Sigmoid colon (tissue), 6 donors: ENCODE measurements at regions not wholly inside any gene's neighbourhood (a gene's known extent, or its start where the extent isn't known, plus 50 kb on each side); places are given as distances from the start of the nearest gene placed in this dataset.

Experiments
- DNase-seq: peaks from one replicate; pipeline ENCODE4 v3.0.0-alpha.2; 2019
- H3K27ac ChIP-seq, 4 donors: fragments of 200-600 bp; sonication (generic); one replicate each; pipeline ENCODE4 v1.5.1; 2016 to 2019; ENCODE audit warnings: mild to moderate bottlenecking in 1 of 4
- H3K27me3 ChIP-seq, 3 donors: fragments of 200-600 bp; sonication (generic); one replicate each; pipeline ENCODE4 v1.5.1; 2019; ENCODE audit warnings: mild to moderate bottlenecking in 1 of 3
- H3K36me3 ChIP-seq, 4 donors: fragments of 200-600 bp; sonication (generic); one replicate each; pipeline ENCODE4 v1.5.1; 2016 to 2019
- H3K4me1 ChIP-seq, 4 donors: fragments of 200-600 bp; sonication (generic); one replicate each; pipeline ENCODE4 v1.5.1; 2017 to 2019
- H3K4me3 ChIP-seq, 4 donors: fragments of 200-600 bp; sonication (generic); one replicate each; pipeline ENCODE4 v1.5.1; 2017 to 2019; ENCODE audit warnings: mild to moderate bottlenecking in 2 of 4, moderate library complexity in 1 of 4
- H3K9me3 ChIP-seq, 4 donors: fragments of 200-600 bp in 3 of 4; sonication (generic) in 3 of 4; one replicate each; pipeline versions ENCODE4 v1.5.1 to v1.6.1; 2013 to 2019
- EP300 ChIP-seq, 4 donors: sonication (generic); formaldehyde crosslinking; IDR thresholded peaks; one replicate each; pipeline ENCODE4 v1.6.1; 2017; ENCODE audit warnings: antibody characterized with exemption in 4 of 4
- POLR2A ChIP-seq, 2 donors: fragments of 450-650 bp; IDR thresholded peaks; one replicate each; pipeline ENCODE4 v1.6.1; 2016; ENCODE audit warnings: antibody characterized with exemption in 2 of 2, mild to moderate bottlenecking in 2 of 2, moderate library complexity in 2 of 2
- POLR2AphosphoS5 ChIP-seq, 4 donors: sonication (generic); formaldehyde crosslinking; IDR thresholded peaks; one replicate each; pipeline ENCODE4 v1.6.1; 2017; ENCODE audit warnings: antibody characterized with exemption in 4 of 4
- WGBS, 2 donors: extraction: QIAGEN DNeasy Blood & Tissue Kit; methylation state at CpG; one replicate each; pipeline ENCODE4 v1.1.7; 2013; 5-methylcytosine and 5-hydroxymethylcytosine counted together
- intact Hi-C: fragments of 100-400 bp; cut with DNase I; formaldehyde crosslinking; loops from one replicate; pipeline ENCODE4 v1.15.1; 2023
- TF ChIP-seq, protein P1 (sequence below), 4 experiments: fragments of 450-650 bp in 3 of 4; fragments of 200-600 bp in 1 of 4; IDR thresholded peaks; one replicate each; pipeline ENCODE4 v1.5.1; 2016 to 2019; ENCODE audit warnings: antibody characterized with exemption in 4 of 4, mild to moderate bottlenecking in 3 of 4, moderate library complexity in 2 of 4
- donor health status: healthy with polysubstance abuse.
- donor health status: healthy.

GRCh38 chr6:21648475-21649050, 55.0 kb downstream of the SOX4 start:
- no peak overlapping the region for H3K4me3 ChIP-seq
- no peaks in the 10 kb centered on the region for H3K36me3 ChIP-seq
- H3K9me3 ChIP-seq, result no peaks in the 10 kb centered on the region
- no peaks in the 10 kb centered on the region for H3K4me1 ChIP-seq
- DNase-seq, result no peak
- no peak overlapping the region for H3K27ac ChIP-seq
- intact Hi-C loops, result no loop called here
- no peaks in the 10 kb centered on the region for H3K27me3 ChIP-seq
- TF ChIP-seq EP300 (IDR thresholded peaks at IDR 0.05), result no peak
- no peak for TF ChIP-seq POLR2A (IDR thresholded peaks at IDR 0.05)
- no peak for TF ChIP-seq POLR2AphosphoS5 (IDR thresholded peaks at IDR 0.05)
- TF ChIP-seq, protein P1, sequence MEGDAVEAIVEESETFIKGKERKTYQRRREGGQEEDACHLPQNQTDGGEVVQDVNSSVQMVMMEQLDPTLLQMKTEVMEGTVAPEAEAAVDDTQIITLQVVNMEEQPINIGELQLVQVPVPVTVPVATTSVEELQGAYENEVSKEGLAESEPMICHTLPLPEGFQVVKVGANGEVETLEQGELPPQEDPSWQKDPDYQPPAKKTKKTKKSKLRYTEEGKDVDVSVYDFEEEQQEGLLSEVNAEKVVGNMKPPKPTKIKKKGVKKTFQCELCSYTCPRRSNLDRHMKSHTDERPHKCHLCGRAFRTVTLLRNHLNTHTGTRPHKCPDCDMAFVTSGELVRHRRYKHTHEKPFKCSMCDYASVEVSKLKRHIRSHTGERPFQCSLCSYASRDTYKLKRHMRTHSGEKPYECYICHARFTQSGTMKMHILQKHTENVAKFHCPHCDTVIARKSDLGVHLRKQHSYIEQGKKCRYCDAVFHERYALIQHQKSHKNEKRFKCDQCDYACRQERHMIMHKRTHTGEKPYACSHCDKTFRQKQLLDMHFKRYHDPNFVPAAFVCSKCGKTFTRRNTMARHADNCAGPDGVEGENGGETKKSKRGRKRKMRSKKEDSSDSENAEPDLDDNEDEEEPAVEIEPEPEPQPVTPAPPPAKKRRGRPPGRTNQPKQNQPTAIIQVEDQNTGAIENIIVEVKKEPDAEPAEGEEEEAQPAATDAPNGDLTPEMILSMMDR (IDR thresholded peaks at IDR 0.05), result no peak
- WGBS, 2 donors, result 56 to 82% methylated on average over 3 of the region's 3 CpGs

- Histone ChIP-seq H3K36me3 (no peaks in the 10 kb centered on the region), H3K27ac (no peak overlapping the region), H3K9me3 (no peaks in the 10 kb centered on the region), H3K4me3 (no peak overlapping the region), H3K27me3 (no peaks in the 10 kb centered on the region), H3K4me1 (no peaks in the 10 kb centered on the region)
- intact Hi-C loops, result no loop called here
- 71 to 93% methylated on average over 4 of the region's 4 CpGs for WGBS, 2 donors
- DNase-seq, result no peak
- TF ChIP-seq POLR2A (IDR thresholded peaks at IDR 0.05), result no peak
Measured at GRCh38 chr6:21653323-21653722, 59.8 kb downstream of the SOX4 start.

DNA sequence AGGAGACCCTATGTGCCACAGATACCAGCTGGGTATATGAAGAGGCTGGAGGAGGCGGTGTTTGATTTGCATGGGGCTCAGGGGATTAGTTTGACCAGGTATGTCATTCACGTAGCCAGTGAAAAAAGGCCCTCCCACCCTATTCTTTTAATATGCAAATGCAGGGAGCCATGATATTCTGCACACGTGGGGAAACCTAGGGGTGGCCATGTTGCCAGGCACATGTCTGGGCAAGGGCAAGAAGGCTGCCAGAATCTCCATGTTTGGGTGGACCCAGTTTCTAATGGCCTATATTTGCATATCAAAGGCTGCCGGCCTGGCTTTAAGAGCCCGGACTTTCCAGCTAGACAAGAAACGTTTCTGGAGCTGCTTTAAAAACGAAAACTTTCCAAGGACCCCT, 60.4 kb downstream of the SOX4 start:
- Histone ChIP-seq H3K4me1 (no peaks in the 10 kb centered on the region), H3K27me3 (no peaks in the 10 kb centered on the region), H3K9me3 (no peaks in the 10 kb centered on the region), H3K36me3 (no peaks in the 10 kb centered on the region), H3K27ac (no peak overlapping the region), H3K4me3 (no peak overlapping the region)
- intact Hi-C loops, result no loop called here
- no peak for TF ChIP-seq POLR2A (IDR thresholded peaks at IDR 0.05)
- TF ChIP-seq, protein P1 (IDR thresholded peaks at IDR 0.05), result no peak
- TF ChIP-seq POLR2AphosphoS5 (IDR thresholded peaks at IDR 0.05), result no peak
- TF ChIP-seq EP300 (IDR thresholded peaks at IDR 0.05), result no peak
- WGBS, 2 donors, result 68 to 83% methylated on average over 7 of the region's 7 CpGs
- no peak for DNase-seq

DNA sequence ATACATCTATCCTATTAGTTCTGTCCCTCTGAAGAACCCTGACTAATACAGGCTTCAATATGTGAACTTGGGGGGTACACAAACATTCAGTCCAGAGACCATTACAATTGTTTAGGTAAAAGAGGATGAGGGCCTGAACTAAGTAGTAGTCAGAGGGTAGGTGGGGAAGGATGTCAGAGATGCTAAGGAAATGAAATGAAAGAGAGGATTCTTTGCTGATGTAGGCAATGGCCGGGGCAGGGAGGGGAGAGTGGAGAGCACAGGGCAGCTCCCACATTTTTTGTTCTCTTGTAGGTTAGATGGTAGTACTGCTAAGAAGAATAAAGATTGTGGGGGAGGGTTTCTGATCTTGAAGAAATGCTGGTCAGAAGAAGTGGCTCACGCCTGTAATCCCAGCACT, 60.8 kb downstream of the SOX4 start:
- H3K27ac ChIP-seq, result no peak overlapping the region
- H3K36me3 ChIP-seq, result no peaks in the 10 kb centered on the region
- TF ChIP-seq POLR2A (IDR thresholded peaks at IDR 0.05) (no peak), POLR2AphosphoS5 (IDR thresholded peaks at IDR 0.05) (no peak)
- TF ChIP-seq, protein P1 (IDR thresholded peaks at IDR 0.05), result no peak
- H3K27me3 ChIP-seq, result no peaks in the 10 kb centered on the region
- WGBS, 2 donors, result 94% methylated on average over 2 of the region's 2 CpGs
- H3K4me1 ChIP-seq, result no peaks in the 10 kb centered on the region
- H3K9me3 ChIP-seq, result no peaks in the 10 kb centered on the region
- no peak overlapping the region for H3K4me3 ChIP-seq
- DNase-seq, result no peak
- intact Hi-C loops, result no loop called here

DNA sequence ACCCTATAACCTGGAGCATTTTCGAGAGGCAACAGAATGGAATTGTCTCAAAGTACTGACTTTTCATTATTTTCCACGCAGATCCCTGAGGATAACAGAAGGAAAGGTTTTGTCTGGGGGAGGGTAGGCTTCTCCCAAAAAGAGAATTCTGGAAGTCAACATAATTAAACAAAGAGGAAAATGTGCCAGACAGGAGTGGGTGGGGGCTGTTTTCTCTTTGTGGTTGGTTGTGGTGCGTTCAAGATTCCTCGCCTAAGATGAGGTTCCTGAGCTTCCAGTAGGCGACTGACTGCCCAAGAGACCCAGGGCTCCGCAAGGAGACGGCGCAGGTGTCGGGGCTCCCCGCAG, 70.4 kb downstream of the SOX4 start:
- H3K36me3 ChIP-seq, result no peaks in the 10 kb centered on the region
- peaks cover 0 to 41% (median 13%) of the 10 kb centered on the region in 4 donors for H3K4me1 ChIP-seq
- intact Hi-C loops, result loop anchor here (2.0 to 10.0 kb wide), 3 partner anchors 67 to 301 kb away; no protein-coding TSS in a partner anchor
- DNase-seq, result no peak
- TF ChIP-seq EP300 (IDR thresholded peaks at IDR 0.05) (no peak), POLR2AphosphoS5 (IDR thresholded peaks at IDR 0.05) (no peak), POLR2A (IDR thresholded peaks at IDR 0.05) (no peak)
- TF ChIP-seq, protein P1 (IDR thresholded peaks at IDR 0.05), result no peak
- peak overlapping the region in 3 of 4 donors; percentile 44 to 81 (median 81) for H3K27ac ChIP-seq
- peak overlapping the region; percentile 42 to 73 (median 64) for H3K4me3 ChIP-seq
- peaks cover 0 to 10% (median 0%) of the 10 kb centered on the region in 3 donors for H3K27me3 ChIP-seq
- 18 to 42% methylated on average over 10 of the region's 10 CpGs for WGBS, 2 donors
- no peaks in the 10 kb centered on the region for H3K9me3 ChIP-seq
